GM21723 (cell line): ENCODE measurements at regions not wholly inside any gene's neighbourhood (a gene's known extent, or its start where the extent isn't known, plus 50 kb on each side); places are given as distances from the start of the nearest gene placed in this dataset.
A peak's percentile ranks its signal among the peaks of the same experiment; 100 is the strongest.
"Not testable (repeated sequence)": the region's sequence is repeated elsewhere in the genome, so short reads cannot be mapped to it uniquely, and the experiment has no call there.

Source experiments
- ATAC-seq: cut with Tn5 transposase; IDR thresholded peaks from one replicate; pipeline ENCODE4 v1.9.1; 2021; ENCODE audit warnings: mild to moderate bottlenecking, moderate library complexity; ENCODE audit not compliant: unreplicated experiment

GRCh38 chr2:231644426-231644825 is 51.8 kb downstream of the TEX44 start:
- no peak for ATAC-seq

- ATAC-seq = no peak
Observed at GRCh38 chr2:231646476-231646875, 53.8 kb downstream of the TEX44 start.

GRCh38 chr2:231648579-231649174 is 56.0 kb downstream of the TEX44 start:
- ATAC-seq = peak; percentile 73

- not testable (repeated sequence) for ATAC-seq
Observed at GRCh38 chr2:231651561-231651960, 56.8 kb upstream of the PTMA start.

- ATAC-seq = no peak
Observed at GRCh38 chr2:231655488-231655887, 52.8 kb upstream of the PTMA start.

- no peak for ATAC-seq
Observed at GRCh38 chr2:231655894-231656293, 52.4 kb upstream of the PTMA start.
